GM21367 (cell line): ENCODE measurements at regions not wholly inside any gene's neighbourhood (a gene's known extent, or its start where the extent isn't known, plus 50 kb on each side); places are given as distances from the start of the nearest gene placed in this dataset.

Source experiments
- ATAC-seq: cut with Tn5 transposase; IDR thresholded peaks from one replicate; pipeline ENCODE4 v1.9.1; 2021; ENCODE audit not compliant: unreplicated experiment

GRCh38 chr13:108006619-108007018 is 208.7 kb downstream of the LIG4 start:
- ATAC-seq, result no peak

DNA sequence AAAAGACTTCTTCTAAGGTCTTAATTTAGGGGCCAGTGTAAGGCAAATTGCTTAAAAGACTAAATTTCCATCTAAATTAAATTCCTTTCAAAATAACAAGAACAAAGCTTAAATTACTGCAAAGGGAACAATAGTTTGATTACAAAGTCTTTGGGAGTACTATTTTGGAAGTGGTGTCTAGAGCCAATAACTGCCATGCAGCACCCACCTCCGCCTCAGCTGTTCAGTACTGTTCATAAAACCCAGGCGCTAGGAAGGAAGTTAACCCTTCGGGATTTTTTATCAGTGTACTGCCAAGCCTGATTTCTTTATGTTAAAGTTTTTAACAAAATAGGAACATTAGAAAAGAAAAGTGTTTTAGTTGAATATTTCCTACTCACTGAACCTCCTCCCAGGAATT is 210.1 kb downstream of the LIG4 start:
- ATAC-seq, result no peak

GRCh38 chr13:108003626-108004025 is 211.7 kb downstream of the LIG4 start:
- no peak for ATAC-seq

- no peak for ATAC-seq
These were observed 214.3 kb downstream of the LIG4 start for GRCh38 chr13:108000998-108001397.

- ATAC-seq, result no peak
These were observed 215.6 kb downstream of the LIG4 start for GRCh38 chr13:107999751-108000150.

DNA sequence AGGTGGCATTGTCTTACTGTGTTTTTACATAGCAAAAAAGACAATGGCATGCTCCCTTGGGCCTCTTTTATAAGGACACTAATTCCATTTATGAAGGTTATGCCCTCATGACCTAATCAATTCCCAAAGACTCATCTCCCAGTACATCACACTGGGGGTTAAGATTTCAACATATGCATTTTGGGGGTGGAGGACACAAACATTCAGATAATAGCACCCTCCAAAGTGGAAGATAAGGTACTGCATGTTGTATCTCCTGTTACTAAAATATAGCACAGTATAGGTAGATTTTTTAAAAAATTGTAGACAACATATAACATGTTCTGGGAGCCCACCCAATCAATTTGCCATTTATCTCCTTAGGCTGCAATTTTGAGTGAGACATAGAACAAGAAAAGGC is 221.2 kb downstream of the LIG4 start:
- no peak for ATAC-seq

DNA sequence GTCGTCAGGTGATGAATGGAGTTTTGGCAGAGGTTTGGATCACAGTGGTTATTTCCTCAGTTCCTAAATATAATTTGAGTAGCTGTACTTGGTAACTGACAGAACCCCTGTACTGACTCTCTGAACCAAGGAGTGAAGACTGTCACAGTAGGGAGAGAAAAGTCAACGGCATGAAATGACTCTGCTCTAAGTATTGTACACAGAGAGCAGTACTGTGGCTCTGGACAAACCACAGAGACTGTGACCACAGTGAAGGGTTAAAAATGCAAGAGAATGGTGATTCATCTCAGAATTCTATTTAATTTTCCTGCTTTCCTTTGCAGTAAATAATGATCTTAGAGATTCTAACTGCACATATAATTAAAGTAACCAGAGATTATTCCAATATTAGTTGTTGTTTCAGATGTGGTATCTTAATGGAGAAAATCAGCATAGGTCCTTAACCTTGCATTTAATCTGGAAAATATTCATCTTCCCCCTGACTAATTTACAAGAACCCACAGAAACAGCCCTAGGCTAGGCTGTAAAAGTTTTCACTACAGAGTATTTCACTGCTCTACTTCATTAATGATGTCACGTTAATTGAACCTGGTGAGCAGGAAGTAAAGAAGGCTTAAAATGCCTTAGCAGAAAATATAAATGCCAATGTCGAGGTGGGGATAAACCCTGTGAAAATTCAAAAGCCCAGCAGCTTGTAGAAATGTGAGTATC is 221.9 kb downstream of the LIG4 start:
- no peak for ATAC-seq

DNA sequence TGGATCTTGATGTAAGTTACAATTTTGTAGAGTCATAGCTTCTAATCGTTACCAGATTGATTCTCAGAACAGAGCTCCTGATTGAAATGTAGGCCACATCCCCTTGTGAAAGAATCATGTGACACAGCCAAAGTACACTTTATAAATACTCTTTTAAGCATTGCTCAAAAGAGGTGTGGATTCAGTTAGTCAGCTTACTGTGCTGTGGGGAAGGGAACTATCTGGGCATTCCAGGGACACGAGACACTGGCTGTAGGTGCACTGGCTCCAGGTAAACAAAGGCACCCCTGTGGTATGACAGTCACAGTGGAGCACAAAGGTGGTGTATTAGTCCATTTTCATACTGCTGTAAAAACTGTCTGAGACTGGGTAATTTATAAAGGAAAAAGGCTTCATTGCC is 222.8 kb downstream of the LIG4 start:
- ATAC-seq, result no peak

DNA sequence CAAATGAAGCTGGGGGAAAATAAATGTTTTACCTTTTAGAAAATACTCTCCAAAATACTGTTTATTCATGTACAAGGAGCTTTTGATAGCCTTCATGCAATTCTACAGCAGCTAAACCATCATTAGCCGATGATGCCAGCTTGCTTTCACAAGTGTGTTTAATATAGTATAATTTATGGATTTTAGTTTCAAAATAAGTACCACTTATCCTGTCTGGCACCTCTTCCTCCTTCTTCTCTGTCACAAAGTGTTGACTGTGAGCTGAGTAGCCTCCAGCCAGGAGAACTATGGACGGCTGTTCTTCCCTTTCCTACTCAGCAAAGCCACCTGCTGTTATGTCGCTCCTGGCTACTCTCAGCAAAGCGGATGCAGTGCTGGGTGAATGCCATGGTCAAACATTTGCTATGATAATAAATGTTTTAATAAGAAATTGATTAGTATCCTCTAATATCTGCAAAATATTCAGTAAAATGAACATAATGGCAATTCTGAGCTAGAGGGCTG is 238.2 kb downstream of the LIG4 start:
- ATAC-seq, result no peak

GRCh38 chr13:107976628-107977027 is 238.7 kb downstream of the LIG4 start:
- no peak for ATAC-seq

GRCh38 chr13:107974409-107974808 is 240.9 kb downstream of the LIG4 start:
- ATAC-seq, result no peak

- ATAC-seq, result no peak
These were observed 245.8 kb downstream of the LIG4 start for GRCh38 chr13:107969546-107969945.

GRCh38 chr13:107968470-107968869 is 246.9 kb downstream of the LIG4 start:
- ATAC-seq, result no peak

DNA sequence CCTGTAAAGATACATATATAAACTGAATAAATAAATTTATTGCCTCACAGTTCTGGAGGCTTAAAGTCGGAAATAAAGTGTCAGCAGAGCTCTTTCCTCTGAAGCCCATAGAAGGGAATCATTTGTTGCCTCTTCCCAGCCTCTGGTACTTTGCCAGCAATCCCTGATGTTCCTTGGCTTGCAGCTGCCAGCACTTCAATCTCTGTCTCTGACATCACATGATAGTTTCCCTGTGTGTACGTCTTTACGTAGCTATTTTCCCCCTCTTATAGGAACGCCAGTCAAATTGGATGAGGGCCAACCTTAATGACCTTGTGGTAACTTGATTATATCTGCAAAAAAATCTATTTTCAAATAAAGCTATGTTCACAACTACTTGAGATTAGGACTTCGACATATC is 250.9 kb downstream of the LIG4 start:
- ATAC-seq, result no peak

DNA sequence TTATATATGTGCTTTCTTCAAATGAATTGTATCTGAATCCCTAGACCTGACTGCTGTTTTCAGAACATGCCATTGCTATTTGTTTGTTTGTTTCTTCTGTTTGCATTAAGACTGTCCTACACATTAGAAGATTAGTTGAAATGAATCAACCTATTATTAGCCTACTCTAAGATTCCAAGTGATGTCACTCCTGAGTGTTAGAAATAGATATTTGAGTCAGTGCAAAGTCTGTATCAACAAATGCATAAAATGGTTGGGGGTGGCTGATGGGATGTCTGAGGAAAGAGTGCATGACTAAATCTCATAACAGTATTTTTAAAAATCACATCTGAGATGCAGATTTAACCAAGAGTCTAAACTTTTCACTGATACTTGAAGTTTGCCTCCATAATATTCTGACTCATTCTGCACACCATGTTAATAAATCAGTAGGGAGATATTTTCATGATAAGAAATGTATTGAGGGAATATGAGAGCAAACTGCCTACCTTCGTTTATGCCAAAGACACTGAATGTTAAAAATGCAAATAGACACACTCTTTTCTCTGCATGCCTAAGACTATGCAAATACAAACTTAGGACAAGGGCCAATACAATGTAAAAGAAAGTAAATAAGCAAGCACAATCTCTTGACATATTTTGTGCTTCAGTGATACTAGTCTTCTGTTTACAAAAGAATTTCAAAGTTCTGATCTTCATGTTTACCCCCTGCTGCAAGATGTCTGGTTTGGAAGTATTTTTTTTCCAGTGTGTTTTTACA is 253.3 kb downstream of the LIG4 start:
- no peak for ATAC-seq

GRCh38 chr13:107960301-107960700 is 255.0 kb downstream of the LIG4 start:
- ATAC-seq, result no peak

DNA sequence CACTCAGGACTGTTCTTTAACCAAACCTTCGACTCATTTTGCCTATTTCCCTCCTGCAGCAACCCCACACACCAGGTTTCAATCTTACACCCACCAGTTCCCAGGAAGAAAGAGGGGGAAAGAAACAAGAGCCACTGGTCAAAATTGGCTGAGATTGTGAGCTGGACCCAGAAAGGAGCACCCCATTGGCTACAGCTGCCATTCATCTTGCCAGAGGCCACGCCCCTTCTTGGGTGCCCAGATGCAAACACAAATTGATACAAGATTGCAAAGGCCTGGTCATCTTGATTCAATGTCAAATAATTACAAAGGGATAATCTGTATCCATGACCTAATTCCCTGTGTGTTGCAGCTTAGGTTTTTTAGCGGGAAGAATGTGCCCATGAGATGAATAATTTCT is 258.4 kb downstream of the LIG4 start:
- no peak for ATAC-seq

- no peak for ATAC-seq
These were observed 273.2 kb downstream of the LIG4 start for GRCh38 chr13:107942030-107942617.

GRCh38 chr13:107941345-107942029 is 273.8 kb downstream of the LIG4 start:
- no peak for ATAC-seq

- no peak for ATAC-seq
These were observed 277.5 kb downstream of the LIG4 start for GRCh38 chr13:107937848-107938247.

GRCh38 chr13:107931056-107931455 is 284.3 kb downstream of the LIG4 start:
- no peak for ATAC-seq
